ENCODE measurements at regions not wholly inside any gene's neighbourhood (a gene's known extent, or its start where the extent isn't known, plus 50 kb on each side); places are given as distances from the start of the nearest gene placed in this dataset.

DNA sequence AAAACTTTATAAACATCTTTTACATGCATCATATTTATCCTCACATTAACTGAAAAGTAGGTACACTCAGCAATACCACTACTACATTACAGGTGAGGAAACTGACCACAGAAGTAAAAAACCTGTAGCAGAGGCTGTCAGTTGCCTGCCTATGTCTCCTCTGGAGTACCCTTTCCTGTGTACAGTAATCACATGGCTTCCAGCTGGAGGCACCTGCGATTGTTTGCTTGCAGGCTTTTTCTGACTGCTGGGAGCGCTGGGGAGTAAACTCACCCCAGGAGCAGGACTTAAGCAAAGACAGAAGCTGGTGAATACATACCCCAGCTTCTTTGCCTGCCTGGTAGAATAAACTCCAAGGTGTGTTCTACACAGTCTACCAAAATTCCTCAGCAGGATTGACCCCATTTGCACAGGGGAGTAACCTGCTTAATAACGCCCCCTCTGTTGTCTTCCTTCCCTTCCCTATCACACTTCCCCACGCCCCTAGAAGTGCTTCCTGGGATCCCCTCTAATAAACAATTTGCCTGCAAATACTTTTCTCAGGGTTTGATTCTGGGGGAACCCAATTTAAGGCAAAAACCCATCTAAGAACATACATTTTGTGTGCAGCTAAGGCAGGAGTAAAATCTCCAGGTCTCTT is 138.9 kb downstream of the PTH2R start:
- no peak for DNase-seq (ENCODE audit: low read depth, low spot score)
- H3K27ac ChIP-seq, result no peak overlapping the region

- DNase-seq (ENCODE audit: low read depth, low spot score), result no peak
- H3K27ac ChIP-seq, result no peak overlapping the region
Measured at GRCh38 chr2:208546107-208546506, 139.5 kb downstream of the PTH2R start.

GRCh38 chr2:208546860-208547650 is 140.5 kb downstream of the PTH2R start:
- no peak for DNase-seq (ENCODE audit: low read depth, low spot score)
- H3K27ac ChIP-seq, result no peak overlapping the region

DNA sequence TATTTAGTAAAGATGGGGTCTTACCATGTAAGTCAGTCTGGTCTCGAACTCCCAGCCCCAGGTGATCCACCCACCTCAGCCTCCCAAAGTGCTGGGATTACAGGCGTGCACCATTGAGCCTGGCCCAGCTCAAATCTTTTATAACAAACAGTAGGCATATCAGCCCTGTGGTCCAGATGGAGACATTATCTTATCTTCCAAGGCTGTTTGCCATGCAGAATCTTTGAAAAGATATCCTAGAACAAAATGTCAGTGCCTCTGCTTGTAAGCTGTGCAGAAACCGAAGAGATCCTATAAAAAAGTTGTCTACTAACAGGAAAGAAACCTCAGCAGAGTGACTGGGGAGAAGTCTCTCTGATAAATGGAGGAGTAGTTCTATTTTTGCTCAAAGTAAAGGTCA is 142.1 kb downstream of the PTH2R start:
- no peak overlapping the region for H3K27ac ChIP-seq
- no peak for DNase-seq (ENCODE audit: low read depth, low spot score)

GRCh38 chr2:208549546-208550158 is 143.1 kb downstream of the PTH2R start:
- H3K27ac ChIP-seq, result no peak overlapping the region
- no peak for DNase-seq (ENCODE audit: low read depth, low spot score)

GRCh38 chr2:208552943-208553342 is 146.4 kb downstream of the PTH2R start:
- H3K27ac ChIP-seq, result no peak overlapping the region
- no peak for DNase-seq (ENCODE audit: low read depth, low spot score)

DNA sequence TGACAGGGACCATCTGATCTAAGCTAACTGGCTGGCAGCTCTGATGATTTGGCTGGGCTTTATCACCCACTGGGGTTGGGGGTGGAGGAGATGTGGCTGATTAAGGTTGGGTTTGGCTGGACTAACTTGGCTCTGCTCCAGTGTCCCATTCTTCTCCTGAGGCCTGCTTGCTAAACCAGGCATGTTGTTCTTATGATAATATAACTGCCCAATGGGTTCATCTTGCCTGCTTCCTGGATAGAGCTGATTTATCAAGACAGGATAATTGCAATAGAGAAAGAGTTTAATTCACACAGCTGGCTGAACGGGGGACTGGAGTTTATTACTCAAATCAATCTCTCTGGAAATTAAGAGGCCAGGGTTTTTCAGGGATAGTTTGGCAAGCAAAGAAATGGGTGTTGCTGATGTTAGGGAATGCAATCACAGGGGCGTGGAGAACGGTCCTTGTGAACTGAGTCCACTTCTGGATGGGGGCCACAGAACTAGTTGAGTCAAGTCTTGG is 150.4 kb downstream of the PTH2R start:
- DNase-seq (ENCODE audit: low read depth, low spot score), result no peak

GRCh38 chr2:208565690-208566416 is 159.3 kb downstream of the PTH2R start:
- no peak overlapping the region for H3K27ac ChIP-seq
- no peak for DNase-seq (ENCODE audit: low read depth, low spot score)

More for the DNA sequence above, 150.4 kb downstream of the PTH2R start:
- H3K27ac ChIP-seq, result no peak overlapping the region

- no peak overlapping the region for H3K27ac ChIP-seq
- no peak for DNase-seq (ENCODE audit: low read depth, low spot score)
Measured at GRCh38 chr2:208568203-208568602, 161.6 kb downstream of the PTH2R start.

DNA sequence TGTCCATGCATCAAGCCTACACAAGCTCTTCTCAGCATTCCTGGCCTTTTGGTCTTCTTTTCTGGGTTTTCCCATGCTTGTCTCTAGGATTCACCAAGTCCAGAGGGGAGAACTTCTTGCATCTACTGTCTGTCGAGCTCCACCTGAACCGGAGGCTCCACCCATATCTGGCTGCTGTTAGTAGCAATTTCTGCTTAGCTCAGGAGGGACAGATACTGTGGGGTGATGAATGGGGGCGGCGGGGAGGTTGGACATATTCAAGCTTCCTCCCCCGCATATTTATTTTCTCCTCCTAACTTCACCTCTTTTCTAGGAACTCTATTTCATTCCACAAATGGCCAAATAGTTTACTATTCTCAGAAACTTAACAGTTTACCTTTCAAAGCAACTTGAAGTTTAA is 163.5 kb downstream of the PTH2R start:
- no peak overlapping the region for H3K27ac ChIP-seq
- DNase-seq (ENCODE audit: low read depth, low spot score), result no peak

DNA sequence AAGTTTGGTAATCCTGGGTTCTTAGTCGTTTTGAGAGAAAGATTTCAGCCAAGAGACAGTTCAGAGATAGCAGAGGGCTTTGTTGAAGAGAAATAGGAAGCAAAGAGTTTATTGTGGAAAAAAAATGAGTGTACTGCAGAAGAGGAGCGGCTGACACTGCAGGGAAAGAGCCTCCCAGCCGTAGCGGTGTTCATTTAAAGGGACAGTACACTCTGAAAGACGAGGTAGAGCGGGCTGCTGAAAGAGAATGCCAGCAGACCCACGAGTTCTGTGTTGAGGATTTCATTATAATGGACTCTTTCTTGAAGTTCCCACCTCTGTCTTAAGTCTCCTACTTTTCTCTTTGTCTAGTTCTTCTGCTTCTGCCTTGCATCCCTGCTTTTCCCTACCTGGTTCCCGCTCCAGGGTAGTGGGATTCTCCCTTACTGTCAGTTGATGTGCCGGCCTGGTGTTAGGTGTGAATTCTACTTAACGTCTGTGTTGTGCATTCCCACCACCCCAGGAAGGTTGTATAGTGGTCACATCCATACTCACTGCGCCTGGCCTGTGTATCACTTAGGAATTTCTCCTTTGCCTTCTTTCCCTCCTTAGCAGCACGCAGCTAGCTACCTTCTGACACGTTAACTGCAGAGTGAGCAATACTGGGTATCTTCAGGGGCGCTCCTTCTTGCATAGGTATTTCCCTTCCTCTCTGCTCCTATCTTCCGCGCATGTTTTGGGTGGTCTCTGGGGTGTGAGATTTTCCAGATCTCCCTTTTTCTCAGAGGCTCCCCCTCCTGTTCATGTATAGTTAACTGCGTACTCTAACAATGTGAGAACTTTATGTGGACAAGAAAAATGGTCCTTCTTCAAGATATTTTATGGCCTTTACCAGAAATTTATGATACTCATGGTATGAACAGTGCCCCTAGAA is 164.5 kb downstream of the PTH2R start:
- H3K27ac ChIP-seq, result no peak overlapping the region
- no peak for DNase-seq (ENCODE audit: low read depth, low spot score)

GRCh38 chr2:208571764-208572131 is 165.2 kb downstream of the PTH2R start:
- no peak for DNase-seq (ENCODE audit: low read depth, low spot score)
- no peak overlapping the region for H3K27ac ChIP-seq

DNA sequence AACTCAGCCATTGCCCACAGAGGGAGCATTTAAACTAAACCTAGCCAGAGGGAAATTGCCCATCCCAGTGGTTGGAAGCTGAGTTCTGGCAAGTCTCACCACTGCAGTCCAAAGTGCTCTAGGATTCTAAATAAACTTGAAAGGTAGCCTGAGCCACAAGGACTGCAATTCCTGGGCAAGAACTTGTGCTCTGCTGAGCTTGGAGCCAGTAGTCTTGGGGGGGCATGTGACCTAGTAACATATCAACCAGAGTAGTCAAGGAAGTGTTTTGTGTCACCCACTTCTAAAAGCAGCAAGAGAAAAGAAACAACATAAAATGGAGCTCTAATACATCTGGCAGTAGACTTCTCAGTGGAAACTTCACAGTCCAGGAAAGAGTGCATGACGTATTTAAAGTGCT is 167.0 kb downstream of the PTH2R start:
- no peak for DNase-seq (ENCODE audit: low read depth, low spot score)
- H3K27ac ChIP-seq, result no peak overlapping the region

DNA sequence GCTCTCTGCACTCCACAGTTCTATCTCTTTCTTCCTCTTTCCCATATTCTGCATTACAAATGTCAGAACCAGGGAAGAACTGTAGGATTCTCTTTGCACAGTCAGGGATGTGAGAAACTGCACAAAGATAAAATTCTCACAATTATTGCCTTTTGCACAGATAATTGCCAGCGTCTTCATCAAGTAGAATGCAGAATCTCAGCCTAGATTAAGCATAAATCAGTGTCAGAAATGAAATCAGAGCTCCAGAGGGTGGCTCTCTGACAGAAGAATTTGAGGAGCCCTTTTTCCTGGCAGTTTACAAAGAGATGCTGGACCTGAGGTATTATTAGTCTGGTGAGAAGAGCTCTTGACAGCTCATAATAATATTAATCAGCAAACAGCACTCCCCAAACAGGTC is 173.1 kb downstream of the PTH2R start:
- H3K27ac ChIP-seq, result no peak overlapping the region
- DNase-seq (ENCODE audit: low read depth, low spot score), result no peak

DNA sequence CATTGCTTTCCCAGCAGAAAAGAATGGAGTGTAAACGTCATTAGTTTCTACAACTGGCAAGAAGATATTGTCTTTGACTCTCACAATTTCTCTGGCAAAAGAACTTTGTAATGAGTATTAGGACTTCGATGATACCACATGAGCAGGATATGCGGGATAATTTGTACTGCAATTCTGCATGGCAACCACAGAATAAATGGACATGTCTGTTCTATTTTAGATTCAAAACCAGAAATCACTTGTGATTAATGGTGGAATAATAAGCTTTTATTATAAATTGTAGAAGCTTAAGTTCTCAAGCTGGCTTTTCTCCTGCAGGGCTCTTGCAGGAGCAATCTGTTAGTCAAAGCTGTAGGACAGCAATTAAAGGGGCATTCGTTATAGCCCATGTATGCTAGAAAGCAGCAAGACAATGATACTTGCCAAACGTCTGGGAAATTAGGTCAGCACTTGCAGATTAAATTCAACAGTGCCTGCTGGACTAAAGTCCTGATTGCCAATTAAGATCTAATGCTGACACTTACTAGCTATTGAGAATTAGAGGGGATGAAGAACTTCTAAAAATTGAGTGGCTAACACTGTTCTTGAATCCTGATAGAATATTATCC is 177.9 kb downstream of the PTH2R start:
- no peak for DNase-seq (ENCODE audit: low read depth, low spot score)
- no peak overlapping the region for H3K27ac ChIP-seq

- no peak overlapping the region for H3K27ac ChIP-seq
Measured at GRCh38 chr2:208586516-208586915, 179.9 kb downstream of the PTH2R start.

DNA sequence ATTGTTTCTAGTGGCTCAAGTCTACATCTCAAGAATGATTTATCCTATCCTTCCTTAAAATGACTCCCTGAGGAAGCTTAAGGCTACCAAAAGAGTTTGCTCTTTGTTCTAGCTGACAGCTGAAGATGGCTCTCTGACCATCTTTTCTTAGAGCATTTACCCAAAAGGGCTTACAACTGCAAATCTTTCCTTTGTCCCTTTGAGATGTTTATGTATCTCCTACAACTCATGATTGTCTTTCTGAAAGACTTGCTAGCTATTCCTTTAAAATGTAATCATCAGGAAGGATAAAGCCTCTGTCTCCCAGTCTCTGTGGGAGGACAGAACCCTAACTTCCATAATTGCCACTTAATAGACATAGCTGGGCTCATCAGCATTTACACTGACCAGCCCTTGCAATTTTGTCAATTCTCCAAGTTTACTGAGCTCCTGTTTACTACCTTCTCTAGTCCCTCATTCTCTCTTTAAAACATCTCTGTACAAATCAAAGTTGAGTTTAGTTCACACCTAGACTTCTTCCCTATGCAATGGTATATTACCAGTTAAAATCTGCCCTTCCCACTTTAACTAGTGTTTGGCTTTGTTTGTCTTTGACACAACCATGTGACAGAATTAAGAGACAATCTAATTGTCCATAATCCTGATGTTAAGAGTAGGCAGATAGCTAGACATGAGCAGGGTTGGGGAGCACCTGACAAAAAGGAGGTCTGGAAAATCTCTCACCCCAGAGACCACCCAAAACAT is 188.2 kb downstream of the PTH2R start:
- no peak for DNase-seq (ENCODE audit: low read depth, low spot score)
- no peak overlapping the region for H3K27ac ChIP-seq

More at GRCh38 chr2:208586516-208586915, 179.9 kb downstream of the PTH2R start:
- DNase-seq (ENCODE audit: low read depth, low spot score), result no peak

DNA sequence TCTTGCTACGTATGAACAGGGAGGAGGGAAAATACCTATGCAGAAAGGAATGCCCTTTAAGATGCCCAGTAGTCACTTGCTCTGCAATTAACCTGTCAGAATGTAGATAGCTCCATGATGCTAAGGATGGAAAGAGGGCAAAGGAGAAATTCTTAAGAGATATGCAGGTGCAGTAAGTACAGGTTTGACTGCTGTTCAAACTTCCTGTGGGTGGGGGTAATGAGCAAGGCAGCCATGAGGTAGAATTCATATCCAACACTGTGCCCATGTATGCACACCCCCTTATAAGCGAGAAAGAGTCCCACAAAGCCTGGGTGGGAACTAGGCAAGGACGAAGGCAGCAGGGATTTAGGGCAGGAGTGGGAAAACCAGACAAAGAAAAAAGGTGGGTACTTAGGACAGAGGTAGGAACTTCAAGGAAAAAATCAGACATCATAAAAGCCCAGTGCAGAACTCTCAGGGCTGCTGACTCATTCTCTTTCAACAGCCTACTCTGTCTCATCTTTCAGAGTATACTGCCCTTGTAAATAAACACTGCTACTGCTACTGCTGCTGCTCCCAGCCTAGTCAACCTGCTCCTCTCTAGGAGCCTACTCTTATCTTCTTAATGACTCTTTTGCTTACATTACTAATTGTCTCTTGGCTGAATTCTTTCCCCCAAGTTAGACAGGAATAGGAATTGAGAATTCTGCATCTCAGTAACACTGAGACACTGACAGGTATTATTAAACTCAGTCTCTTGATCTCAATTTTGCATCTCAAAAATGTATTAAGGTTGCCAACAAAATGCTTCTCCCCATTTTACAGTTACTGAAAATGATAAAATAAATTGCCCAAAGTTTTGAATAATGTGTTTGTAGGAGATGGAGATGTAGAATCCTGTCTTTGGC is 189.0 kb downstream of the PTH2R start:
- peak; percentile 24 for DNase-seq (ENCODE audit: low read depth, low spot score)
- H3K27ac ChIP-seq, result no peak overlapping the region
